GM19324 (cell line): ENCODE measurements at regions not wholly inside any gene's neighbourhood (a gene's known extent, or its start where the extent isn't known, plus 50 kb on each side); places are given as distances from the start of the nearest gene placed in this dataset.

Experiments
- ATAC-seq: cut with Tn5 transposase; IDR thresholded peaks from one replicate; pipeline ENCODE4 v1.9.1; 2021; ENCODE audit warnings: mild to moderate bottlenecking, moderate library complexity; ENCODE audit not compliant: unreplicated experiment, low FRiP score

DNA sequence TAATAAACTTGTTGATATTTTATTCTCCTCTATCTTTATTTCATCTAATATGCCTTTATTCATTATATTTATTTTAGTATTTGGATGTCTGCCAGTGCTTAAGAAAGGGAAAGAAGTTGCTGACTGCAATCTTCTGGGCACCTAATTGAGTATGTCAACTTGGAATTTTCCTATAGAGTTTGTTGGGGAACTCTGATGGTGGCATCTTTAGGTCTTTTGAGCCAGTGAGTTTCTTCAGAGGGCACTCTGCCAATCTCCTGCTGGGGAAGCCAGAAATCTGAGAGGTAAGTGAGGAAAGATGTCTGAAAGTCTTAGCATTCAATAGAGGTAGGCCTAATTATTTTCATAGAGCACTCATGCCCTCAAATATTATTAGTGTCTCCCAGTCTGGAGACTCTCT, 475.0 kb downstream of the GABRG1 start:
- no peak for ATAC-seq

DNA sequence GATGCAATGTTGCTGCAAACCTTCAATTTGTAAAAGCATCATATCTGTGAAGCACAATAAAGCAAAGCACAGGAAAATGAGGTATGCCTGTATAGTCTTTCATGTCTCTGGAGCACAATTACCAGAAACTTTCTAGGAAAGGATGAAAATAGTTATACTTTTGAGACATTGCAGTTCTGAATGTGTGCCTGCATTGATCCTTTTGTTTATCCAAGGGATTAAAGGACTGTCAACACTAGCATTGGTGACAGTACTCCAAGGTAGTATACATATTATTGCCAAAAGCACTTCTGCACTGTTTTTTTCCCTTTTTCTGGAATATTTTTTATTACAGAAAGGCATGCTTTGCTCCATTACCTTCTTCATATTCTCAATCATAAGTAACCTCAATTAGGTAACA, 476.0 kb downstream of the GABRG1 start:
- ATAC-seq = no peak

- ATAC-seq = no peak
Observed at GRCh38 chr4:45646885-45647590, 476.8 kb downstream of the GABRG1 start.

- ATAC-seq = no peak
Observed at GRCh38 chr4:45640281-45640680, 483.6 kb downstream of the GABRG1 start.

DNA sequence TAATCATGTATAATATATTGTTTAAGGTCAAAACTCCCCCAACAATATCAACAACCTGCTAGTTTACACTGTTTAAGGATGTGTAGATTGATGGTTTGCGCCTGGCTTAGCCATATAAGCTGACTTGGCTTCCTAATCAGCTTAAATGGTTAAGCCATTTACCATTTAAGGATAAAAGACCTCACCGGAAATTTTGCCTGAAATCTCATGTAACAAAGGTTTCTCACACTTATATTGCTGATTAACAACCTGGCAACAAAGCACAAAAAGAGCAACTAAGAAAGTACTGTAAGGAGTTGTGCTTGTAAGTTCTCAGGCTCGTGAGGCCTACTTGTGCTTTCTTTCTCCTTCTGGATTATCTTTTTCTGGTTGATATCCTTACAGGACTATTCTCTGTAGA, 485.2 kb downstream of the GABRG1 start:
- no peak for ATAC-seq

GRCh38 chr4:45636175-45636574, 487.7 kb downstream of the GABRG1 start:
- no peak for ATAC-seq

GRCh38 chr4:45629717-45630116, 494.1 kb downstream of the GABRG1 start:
- no peak for ATAC-seq

DNA sequence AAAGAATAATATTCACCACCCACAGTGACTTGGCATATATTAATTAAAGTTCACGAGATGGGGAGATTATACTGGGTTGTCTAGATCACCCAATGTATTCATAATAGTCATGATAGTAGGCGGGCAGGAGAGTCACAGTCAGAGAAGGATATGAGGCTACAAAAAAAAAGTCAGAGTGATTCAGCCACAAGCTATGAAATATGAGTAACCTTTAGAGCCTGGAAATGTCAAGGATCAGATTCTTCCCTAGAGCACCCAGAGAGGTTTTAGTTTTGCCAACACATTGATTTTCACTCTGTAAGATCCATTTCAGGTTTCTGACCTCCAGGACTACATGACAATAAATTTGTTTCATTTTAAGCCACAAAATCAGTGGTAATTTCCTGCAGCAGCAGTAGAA, 501.9 kb downstream of the GABRG1 start:
- ATAC-seq = no peak

- no peak for ATAC-seq
Observed at GRCh38 chr4:45620808-45621207, 503.0 kb downstream of the GABRG1 start.

- ATAC-seq = no peak
Observed at GRCh38 chr4:45596379-45597101, 527.3 kb downstream of the GABRG1 start.

DNA sequence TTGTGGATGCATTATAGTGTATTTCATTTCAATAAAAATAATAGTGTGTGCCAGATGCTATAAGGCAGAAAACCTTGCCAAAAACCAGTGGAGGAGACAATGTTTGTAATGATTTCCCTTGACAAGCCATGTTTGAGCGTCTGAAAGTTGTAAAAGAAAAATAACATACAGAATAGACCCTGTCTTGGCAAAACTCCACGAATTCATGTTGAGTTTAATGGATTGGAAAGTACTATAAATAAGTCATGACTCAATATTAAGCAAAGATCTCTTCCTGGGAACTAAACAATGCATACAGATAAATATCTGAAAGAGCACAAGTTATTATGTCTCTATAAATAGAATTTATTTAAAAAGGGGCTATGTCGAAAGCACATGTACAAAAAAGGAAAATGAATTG, 543.5 kb downstream of the GABRG1 start:
- ATAC-seq = no peak

- no peak for ATAC-seq
Observed at GRCh38 chr4:45578874-45579273, 545.0 kb downstream of the GABRG1 start.

- no peak for ATAC-seq
Observed at GRCh38 chr4:45576275-45576674, 547.6 kb downstream of the GABRG1 start.

DNA sequence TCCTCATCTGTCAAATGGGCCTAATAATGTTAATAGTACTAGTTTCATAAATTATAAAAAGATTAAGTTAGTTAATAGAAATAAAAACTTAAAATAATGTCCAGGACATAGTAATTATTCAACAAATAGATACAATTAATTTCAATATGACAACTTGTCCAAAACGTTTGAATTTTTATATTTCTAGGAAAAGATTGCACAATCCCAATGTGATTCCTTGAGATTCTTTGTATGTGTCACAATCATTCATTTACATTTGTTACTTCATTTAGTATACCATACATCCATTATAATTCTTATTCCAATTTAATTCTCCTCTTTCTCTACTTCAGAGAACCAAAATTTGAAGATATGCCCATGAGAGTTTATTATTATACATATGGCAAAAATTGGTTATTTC, 554.2 kb downstream of the GABRG1 start:
- ATAC-seq = no peak

DNA sequence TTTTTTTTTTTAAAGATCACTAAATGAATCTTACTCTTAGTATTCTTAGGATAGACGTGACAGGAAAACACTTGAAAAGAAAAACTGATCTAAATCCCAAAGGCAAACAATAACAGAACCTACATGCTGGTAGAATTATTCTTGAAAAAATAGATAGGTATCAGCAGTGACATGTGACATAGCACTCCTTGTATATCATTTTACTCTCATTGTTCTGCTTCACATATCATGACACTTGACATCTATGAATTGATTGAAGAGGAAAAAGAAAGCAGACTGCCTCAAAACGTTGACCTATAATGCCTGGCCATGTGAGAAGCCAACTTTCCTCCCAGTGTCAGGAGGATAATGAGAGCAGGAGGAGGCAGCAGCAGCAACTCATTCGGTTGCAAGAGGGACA, 555.2 kb downstream of the GABRG1 start:
- no peak for ATAC-seq

DNA sequence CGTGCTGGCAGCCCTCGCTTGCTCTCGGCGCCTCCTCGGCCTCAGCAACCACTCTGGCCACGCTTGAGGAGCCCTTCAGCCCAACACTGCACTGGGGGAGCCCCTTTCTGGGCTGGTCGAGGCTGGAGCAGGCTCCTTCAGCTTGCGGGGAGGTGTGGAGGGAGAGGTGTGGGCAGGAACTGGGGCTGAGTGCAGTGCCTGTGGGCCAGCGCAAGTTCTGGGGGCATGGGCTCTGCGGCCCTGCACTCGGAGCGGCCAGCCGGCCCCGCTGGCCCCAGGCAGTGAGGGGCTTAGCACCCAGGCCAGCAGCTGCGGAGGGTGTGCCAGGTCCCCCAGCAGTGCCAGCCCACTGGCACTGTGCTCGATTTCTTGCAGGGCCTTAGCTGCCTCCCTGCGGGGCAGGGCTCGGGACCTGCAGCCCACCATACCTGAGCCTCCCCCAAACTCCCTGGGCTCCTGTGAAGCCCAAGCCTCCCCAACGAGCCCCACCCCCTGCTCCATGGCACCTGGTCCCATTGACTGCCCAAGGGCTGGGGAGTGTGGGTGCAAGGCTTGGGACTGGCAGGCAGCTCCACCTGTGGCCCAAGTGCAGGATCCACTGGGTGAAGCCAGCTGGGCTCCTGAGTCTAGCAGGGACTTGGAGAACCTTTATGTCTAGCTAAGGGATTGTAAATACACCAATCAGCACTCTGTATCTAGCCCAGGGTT, 556.8 kb downstream of the GABRG1 start:
- ATAC-seq = no peak

DNA sequence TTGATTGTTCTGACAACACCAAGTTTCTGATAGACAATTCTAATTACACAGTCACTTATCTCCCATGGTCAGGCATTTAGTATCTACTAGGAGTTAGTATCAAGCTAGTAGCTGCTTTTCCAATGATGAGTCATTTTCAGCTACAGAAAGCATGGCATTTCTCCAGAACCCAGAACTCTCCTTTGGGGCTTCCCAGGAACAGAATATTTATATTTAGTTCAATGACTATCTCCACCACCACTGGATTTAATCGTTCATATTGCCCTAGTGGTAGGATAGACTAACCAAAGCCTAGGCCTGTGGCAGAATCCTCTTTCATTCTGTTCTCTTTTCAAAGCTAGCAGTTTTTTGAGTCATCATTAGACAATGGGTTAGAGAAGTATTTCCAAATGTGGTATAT, 569.4 kb downstream of the GABRG1 start:
- ATAC-seq = no peak

DNA sequence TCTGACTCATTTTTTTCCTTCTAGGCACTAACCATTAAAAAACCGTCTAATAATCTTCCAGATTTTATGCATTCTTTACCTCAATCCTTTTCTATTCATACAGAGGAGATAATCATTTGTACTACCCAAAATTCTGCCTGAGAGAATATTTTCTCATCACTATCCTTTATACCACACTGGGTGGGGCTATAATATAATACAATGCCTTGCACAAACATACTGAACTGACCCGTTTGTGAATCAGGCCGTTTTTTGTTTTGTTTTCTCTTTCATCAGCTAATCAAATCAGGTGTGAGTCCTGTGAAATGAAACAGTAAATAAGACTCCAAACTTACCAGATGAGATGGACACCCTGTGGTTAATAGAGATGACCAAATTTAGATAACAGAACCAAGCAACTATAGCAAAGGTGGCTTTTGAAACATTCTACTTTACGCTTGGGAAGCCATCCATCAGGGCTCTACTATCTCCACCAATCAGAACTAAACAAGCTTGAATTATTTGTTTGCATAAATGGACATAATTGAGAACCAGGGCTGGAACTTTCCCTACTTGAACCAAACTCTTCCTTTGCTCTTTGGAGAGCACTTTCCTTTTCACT, 573.0 kb downstream of the GABRG1 start:
- no peak for ATAC-seq

DNA sequence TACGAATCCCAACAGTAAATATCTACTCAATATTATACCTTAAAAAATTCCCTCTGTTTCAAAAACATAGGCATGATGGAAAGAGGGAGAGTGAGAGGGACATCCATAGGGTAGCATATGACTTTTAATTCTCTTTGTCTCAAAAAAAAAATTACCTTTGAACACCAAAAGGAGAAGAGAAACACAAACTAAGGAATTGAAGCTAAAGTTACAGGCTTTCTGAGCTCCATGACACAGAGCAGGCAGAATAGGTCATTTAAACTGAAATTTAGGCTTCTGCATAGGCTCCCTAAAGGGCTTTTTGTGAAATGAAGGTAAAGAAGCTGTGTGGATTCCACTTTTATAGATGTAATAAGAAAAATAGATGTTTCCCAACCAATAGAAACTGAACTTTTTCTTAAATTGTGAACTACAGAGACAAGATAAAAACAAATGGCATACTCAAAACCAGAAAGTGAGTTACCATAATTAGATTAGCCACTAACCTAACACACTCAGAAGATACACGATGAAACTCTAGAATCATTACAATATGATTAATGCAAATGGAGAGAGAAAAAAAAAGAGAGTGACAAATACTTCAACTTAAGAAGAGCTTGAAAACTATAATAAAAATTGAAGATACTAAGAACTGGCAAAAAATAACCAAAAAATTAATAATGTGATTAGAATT, 584.6 kb downstream of the GABRG1 start:
- no peak for ATAC-seq

DNA sequence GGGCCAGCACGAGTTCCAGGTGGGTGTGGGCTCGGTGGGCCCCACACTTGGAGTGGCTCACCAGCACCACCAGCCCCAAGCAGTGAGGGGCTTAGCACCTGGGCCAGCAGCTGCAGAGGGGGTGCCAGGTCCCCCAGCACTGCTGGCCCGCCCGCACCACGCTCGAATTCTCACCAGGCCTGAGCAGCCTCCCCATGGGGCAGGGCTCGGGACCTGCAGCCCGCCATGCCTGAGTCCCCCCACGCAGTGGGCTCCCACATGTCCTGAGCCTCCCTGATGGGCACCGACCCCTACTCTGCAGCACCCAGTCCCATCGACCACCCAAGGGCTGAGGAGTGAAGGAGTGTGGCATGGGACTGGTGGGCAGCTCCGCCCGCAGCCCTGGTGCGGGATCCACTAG, 593.4 kb downstream of the GABRG1 start:
- no peak for ATAC-seq

DNA sequence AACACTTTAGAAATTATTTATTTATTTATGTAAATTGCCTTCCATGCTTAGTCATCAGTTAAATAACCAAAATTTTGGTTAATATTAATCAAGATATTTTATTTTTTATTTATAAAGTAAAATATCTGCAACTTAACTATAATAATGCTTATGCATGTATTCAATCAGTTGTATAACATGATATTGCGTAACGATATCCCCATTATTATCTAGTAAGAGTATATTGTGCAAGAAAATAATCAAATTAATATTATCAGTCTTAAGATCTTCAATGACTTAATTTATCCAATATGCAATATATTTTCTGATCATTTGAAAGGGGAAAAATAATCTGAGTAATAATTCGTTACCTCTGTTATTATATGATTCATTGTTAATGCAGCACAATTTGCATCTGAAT, 596.7 kb downstream of the GABRG1 start:
- ATAC-seq = no peak
